ENCODE measurements at regions not wholly inside any gene's neighbourhood (a gene's known extent, or its start where the extent isn't known, plus 50 kb on each side); places are given as distances from the start of the nearest gene placed in this dataset.

DNA sequence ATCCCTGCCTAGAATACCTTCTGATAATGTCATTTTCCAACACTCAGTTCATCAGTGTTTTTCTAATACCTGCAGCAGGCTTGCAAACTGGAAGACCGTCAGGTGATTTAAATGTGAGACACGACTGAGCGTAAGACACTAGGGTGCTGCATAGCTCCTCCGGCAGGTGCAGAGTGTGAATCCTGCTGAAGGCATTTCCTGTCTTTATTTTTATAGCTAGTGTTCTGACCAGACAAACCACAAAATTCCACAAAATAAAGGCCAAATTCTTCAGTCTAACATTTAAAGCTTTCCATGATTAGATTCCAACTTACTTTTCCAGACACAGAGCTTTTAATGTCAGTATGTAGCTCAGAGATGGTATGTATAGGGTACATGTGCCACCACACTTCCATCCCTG is 70.7 kb downstream of the BBS10 start:
- H3K36me3 ChIP-seq, result no peaks in the 10 kb centered on the region

DNA sequence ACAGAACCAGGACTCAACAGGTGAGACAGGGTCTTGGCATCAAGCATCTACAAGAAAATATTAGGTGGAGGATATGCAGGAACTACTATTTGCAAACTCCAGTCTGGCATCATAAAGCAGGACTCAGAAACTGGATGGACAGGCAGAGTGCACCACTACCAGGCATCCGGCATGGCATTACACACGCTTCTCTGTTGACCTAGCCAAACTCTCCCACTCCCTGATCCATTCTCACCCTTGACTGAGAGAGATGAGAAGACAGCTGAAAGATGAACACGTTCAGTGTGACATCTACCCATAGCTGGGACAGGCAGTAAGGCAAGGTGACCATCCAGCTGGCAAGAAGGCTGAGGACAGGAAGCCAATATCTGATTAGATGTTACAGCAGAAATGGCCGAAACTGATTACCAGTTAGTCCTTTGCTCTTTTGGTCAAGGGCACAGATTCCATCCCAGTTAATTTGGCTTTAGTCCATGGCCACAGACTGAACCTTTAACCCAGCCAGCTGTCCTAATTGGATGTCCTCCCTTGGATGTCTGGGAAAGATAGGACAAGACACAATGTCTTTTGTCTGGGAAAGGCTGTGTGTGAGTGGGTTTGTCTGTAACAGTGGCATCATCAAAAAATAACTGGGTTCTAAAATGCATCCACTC is 71.6 kb downstream of the BBS10 start:
- Histone ChIP-seq H3K27me3 (no peaks in the 10 kb centered on the region), H3K36me3 (no peaks in the 10 kb centered on the region), H3K9me3 (no peaks in the 10 kb centered on the region), H3K4me1 (no peaks in the 10 kb centered on the region), H3K4me3 (no peak overlapping the region), H3K27ac (no peak overlapping the region)
- intact Hi-C loops (cut with DNase I; ENCODE audit: low total_unique reads), result no loop called here
- DNase-seq, result no peak
- TF ChIP-seq, protein P1, sequence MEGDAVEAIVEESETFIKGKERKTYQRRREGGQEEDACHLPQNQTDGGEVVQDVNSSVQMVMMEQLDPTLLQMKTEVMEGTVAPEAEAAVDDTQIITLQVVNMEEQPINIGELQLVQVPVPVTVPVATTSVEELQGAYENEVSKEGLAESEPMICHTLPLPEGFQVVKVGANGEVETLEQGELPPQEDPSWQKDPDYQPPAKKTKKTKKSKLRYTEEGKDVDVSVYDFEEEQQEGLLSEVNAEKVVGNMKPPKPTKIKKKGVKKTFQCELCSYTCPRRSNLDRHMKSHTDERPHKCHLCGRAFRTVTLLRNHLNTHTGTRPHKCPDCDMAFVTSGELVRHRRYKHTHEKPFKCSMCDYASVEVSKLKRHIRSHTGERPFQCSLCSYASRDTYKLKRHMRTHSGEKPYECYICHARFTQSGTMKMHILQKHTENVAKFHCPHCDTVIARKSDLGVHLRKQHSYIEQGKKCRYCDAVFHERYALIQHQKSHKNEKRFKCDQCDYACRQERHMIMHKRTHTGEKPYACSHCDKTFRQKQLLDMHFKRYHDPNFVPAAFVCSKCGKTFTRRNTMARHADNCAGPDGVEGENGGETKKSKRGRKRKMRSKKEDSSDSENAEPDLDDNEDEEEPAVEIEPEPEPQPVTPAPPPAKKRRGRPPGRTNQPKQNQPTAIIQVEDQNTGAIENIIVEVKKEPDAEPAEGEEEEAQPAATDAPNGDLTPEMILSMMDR (IDR thresholded peaks at IDR 0.05), result no peak
- no peak for TF ChIP-seq POLR2A (IDR thresholded peaks at IDR 0.05)

More for the DNA sequence above, 70.7 kb downstream of the BBS10 start:
- DNase-seq, result no peak
- Histone ChIP-seq H3K4me1 (no peaks in the 10 kb centered on the region), H3K4me3 (no peak overlapping the region), H3K9me3 (no peaks in the 10 kb centered on the region), H3K27me3 (no peaks in the 10 kb centered on the region), H3K27ac (no peak overlapping the region)
- TF ChIP-seq, protein P1 (IDR thresholded peaks at IDR 0.05), result no peak
- TF ChIP-seq POLR2A (IDR thresholded peaks at IDR 0.05), result no peak
- intact Hi-C loops (cut with DNase I; ENCODE audit: low total_unique reads), result no loop called here

DNA sequence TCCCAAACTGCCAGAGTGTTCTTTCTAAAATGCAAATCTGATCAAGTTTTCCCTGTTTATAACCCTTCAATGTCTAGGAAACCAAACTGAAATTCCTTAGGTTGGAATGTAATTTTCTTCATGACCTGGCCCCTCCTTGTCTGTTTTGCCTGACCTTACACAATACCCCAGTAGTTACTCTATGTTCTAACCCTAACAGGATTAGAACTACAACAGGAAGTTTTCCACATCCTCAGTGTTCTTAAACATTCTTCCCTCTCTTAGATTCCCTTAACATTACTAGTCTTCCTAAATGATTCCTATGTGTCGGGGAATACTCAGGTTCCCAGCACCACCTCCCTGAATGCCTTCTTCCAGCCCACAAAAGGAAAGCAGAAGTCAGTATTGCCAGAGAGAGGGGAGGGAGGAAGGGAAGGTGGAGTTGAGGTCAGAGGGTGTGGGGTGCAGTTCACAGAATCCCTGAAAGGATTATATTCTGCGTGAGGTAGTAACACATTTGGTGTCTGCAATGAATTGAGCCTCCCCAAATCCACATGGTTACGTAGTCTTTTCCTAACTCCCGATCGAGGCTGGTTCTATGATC is 72.6 kb downstream of the BBS10 start:
- no peak for TF ChIP-seq POLR2A (IDR thresholded peaks at IDR 0.05)
- TF ChIP-seq, protein P1 (IDR thresholded peaks at IDR 0.05), result no peak
- no peak overlapping the region for H3K27ac ChIP-seq
- intact Hi-C loops (cut with DNase I; ENCODE audit: low total_unique reads), result no loop called here
- no peaks in the 10 kb centered on the region for H3K36me3 ChIP-seq
- no peaks in the 10 kb centered on the region for H3K9me3 ChIP-seq
- H3K4me3 ChIP-seq, result no peak overlapping the region
- no peaks in the 10 kb centered on the region for H3K4me1 ChIP-seq
- H3K27me3 ChIP-seq, result no peaks in the 10 kb centered on the region
- DNase-seq, result no peak

DNA sequence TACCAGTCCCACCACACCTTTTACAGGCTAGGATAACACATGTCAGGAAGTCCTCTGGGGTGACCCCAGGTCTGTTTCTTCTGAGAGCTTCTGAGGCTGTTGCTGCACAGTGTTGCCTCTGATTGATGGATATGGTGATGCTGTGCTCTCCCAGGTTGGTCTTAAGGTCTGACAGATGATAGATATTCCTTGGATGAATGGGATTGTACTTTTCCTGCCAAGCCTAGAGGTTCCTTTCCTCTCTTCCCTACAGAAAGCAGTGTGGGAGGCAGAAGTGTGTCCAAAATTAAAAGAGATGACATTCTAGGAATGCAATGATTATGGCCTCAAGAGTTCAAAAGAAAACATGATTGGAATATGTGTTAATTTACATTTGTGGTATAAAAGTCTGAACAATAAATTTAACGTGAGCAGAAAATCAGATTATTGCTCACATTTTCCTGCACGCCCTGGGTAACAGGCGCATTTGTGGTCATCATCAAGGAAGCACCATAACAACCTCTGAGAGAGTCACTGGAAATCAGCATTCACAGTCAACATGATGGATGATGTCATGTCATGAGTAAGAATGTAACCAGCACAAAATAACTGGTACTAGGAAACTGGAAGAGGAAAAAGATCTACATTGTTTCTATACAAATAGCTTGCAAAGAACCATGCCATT is 73.7 kb downstream of the BBS10 start:
- Histone ChIP-seq H3K27ac (no peak overlapping the region), H3K4me1 (no peaks in the 10 kb centered on the region), H3K27me3 (no peaks in the 10 kb centered on the region), H3K36me3 (no peaks in the 10 kb centered on the region), H3K4me3 (no peak overlapping the region), H3K9me3 (no peaks in the 10 kb centered on the region)
- no peak for TF ChIP-seq POLR2A (IDR thresholded peaks at IDR 0.05)
- TF ChIP-seq, protein P1 (IDR thresholded peaks at IDR 0.05), result no peak
- no peak for DNase-seq
- intact Hi-C loops (cut with DNase I; ENCODE audit: low total_unique reads), result no loop called here

DNA sequence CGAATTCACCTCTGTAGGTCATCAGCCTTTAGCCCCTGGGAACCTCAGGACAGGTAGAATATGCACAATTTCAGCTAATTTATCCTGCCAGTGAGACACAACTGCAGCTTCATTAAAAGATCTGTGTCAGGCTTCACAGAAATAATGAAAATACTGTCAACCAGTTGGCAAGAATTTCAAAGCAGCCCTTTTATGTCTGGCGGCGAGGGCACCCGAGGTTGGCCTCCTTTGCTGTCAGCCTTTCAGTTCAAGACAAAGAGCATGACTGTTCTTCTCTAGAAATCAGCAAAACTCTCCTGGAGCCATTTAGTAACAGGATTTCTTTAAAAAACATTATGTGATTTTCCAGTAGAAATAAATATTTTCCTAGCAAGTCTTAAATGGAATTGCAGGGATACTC is 75.9 kb downstream of the BBS10 start:
- Histone ChIP-seq H3K36me3 (no peaks in the 10 kb centered on the region), H3K27me3 (no peaks in the 10 kb centered on the region), H3K4me3 (no peak overlapping the region), H3K27ac (no peak overlapping the region), H3K9me3 (no peaks in the 10 kb centered on the region), H3K4me1 (no peaks in the 10 kb centered on the region)
- intact Hi-C loops (cut with DNase I; ENCODE audit: low total_unique reads), result no loop called here
- DNase-seq, result no peak
- no peak for TF ChIP-seq POLR2A (IDR thresholded peaks at IDR 0.05)
- TF ChIP-seq, protein P1 (IDR thresholded peaks at IDR 0.05), result no peak

All from uterus (tissue), 3 donors.